Body of pancreas (tissue), 4 donors: ENCODE measurements at regions not wholly inside any gene's neighbourhood (a gene's known extent, or its start where the extent isn't known, plus 50 kb on each side); places are given as distances from the start of the nearest gene placed in this dataset.

ENCODE experiments used
- POLR2A ChIP-seq, 3 donors: fragments of 450-650 bp; IDR thresholded peaks; one replicate each; pipeline ENCODE4 v1.6.1; 2016; ENCODE audit warnings: antibody characterized with exemption in 3 of 3, mild to moderate bottlenecking in 2 of 3
- TF ChIP-seq, protein P1 (sequence below), 7 experiments: fragments of 450-650 bp in 4 of 7; fragments of 200-600 bp in 3 of 7; sonication (generic) in 3 of 7; IDR thresholded peaks; one replicate each; pipeline ENCODE4 v1.5.1; 2016 to 2019; ENCODE audit warnings: antibody characterized with exemption in 7 of 7

DNA sequence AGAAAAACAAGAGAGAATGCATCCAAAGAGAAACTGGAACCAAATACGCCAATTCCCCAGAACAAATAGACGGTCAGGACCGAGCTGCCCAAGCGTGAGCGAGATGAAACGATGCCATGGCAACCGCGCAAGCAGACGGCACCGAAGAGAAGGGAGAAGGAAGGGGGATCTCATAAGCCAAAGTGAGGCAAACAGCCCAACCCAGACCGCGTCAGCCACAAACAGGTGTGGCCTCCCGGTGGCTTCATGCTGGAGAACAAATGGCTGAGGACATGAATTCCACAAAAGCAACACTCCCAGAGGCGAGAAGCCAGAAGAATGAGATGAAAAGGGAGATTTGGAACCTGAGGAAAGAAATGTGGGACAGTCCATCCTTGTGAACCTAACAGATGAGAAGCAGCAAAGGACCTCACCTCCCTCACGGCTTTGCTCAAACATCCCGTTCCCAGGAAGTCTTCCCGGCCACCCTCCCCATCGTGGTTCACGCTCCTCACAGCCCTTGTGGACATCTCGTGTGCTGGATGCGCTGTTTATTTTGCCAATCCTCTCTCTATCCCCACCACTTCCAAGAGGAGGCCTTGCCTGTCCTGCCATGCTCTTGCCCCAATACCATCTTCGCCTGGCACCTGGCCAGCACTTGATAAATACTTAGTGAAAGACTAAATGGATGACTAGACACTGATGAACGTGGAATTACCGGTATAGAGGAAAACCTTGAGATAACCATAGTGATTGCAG lies 89.1 kb upstream of the RTL6 start:
- TF ChIP-seq, protein P1, sequence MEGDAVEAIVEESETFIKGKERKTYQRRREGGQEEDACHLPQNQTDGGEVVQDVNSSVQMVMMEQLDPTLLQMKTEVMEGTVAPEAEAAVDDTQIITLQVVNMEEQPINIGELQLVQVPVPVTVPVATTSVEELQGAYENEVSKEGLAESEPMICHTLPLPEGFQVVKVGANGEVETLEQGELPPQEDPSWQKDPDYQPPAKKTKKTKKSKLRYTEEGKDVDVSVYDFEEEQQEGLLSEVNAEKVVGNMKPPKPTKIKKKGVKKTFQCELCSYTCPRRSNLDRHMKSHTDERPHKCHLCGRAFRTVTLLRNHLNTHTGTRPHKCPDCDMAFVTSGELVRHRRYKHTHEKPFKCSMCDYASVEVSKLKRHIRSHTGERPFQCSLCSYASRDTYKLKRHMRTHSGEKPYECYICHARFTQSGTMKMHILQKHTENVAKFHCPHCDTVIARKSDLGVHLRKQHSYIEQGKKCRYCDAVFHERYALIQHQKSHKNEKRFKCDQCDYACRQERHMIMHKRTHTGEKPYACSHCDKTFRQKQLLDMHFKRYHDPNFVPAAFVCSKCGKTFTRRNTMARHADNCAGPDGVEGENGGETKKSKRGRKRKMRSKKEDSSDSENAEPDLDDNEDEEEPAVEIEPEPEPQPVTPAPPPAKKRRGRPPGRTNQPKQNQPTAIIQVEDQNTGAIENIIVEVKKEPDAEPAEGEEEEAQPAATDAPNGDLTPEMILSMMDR (IDR thresholded peaks at IDR 0.05) = no peak
- no peak for TF ChIP-seq POLR2A (IDR thresholded peaks at IDR 0.05)
